GM21423 (cell line): ENCODE measurements at regions not wholly inside any gene's neighbourhood (a gene's known extent, or its start where the extent isn't known, plus 50 kb on each side); places are given as distances from the start of the nearest gene placed in this dataset.

Experiments used
- ATAC-seq: cut with Tn5 transposase; IDR thresholded peaks from one replicate; pipeline ENCODE4 v1.9.1; 2021; ENCODE audit warnings: mild to moderate bottlenecking, moderate library complexity; ENCODE audit not compliant: unreplicated experiment

DNA sequence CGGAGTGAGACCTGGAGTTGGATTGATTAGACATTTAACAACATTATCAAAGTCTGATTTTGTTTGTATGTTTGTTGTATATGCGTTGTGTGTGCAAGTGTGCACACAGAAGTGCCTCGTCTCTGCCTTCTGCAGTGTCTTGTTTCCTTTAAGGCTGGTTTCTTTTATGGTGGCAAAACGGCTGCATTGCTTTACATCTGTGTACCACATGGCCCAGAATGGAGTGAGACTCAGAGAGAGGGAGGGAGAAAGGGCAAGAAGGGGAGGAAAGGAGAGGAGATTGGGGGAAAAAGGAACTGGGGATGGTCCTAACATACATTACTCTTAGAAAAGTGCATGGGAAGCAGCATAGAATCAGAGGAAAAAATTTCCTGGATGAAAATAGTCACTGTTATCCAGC, 99.7 kb upstream of the WLS start:
- ATAC-seq: no peak

DNA sequence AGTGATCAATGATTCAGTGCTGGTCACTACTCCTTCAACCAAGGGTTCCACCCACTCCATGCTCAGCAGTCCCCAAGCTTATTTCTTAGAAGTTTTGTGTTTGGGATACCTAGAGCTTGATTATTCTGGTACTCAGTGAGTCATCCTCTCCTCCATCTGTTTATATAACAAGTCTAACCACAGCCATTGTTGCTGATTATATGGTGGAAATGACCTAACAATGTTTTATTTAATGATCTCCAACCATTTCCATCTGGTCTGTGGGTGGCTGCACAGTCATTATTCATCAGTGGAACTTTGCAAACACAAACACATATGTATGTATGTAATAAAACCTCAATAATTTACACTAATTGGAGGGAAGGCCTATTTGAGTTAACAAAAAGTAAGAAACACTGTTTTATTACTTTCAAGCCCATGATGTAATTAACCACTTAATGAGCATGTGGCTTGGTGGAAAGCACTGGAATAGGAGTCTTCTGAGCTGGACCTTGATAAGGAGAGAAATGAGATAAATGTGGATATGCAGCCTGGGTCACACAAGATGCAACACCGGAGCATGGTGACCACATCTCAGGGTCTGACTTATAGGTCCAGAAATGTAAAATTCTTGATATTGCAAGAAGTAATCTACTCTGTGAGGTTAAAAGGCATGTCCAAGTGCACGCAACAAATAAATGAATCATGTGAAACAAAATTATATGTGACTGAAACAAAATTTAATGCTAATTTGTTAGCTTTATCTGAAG, 99.0 kb upstream of the WLS start:
- no peak for ATAC-seq

DNA sequence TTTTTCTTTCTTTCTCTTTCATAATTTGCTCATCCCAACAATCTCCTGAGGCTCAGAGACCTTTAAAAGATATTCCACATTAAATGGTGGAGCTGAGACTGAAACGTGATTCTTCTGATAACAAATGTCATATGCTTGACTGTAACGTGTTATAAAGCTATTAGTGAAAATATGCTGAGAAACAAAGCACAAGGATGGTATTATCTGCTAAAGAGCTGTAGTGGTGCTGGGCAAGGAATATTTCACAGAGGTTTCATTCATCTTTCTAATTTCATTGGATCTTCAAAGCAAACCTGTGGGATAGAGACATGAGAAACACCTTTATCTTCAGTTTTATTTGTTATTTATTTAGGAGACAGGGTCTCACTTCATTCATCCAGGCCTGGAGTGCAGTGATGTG, 98.1 kb upstream of the WLS start:
- no peak for ATAC-seq

DNA sequence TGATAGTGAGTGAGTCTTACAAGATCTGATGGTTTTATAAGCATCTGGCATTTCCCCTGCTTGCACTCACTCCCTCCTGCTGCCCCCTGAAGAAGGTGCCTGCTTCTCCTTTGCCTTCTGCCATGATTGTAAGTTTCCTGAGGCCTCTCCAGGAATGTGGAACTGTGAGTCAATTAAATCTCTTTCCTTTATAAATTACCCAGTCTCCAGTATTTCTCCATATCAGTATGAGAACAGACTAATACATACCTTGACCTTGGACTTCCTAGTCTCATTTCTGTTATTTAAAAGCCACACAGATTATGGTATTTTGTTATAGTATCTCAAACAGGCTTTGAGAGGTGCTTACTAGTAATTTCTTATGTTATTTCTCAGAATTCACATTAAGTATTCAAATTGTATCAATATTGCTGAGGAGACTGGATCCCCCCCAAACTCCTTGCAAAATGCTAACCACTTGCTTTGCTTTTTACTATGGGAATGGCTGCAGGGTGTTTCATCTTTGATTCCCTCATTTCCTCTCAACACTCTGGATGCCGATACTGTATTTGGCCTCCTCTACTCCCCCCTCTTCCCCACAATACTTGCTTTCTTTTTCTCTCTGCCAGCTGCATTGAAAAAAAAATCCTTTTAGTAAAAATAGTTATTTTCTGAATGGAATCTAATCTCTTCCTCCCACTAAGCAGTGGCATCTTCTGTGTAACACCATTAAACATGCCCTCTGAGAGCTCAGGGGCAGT, 96.9 kb upstream of the WLS start:
- no peak for ATAC-seq

DNA sequence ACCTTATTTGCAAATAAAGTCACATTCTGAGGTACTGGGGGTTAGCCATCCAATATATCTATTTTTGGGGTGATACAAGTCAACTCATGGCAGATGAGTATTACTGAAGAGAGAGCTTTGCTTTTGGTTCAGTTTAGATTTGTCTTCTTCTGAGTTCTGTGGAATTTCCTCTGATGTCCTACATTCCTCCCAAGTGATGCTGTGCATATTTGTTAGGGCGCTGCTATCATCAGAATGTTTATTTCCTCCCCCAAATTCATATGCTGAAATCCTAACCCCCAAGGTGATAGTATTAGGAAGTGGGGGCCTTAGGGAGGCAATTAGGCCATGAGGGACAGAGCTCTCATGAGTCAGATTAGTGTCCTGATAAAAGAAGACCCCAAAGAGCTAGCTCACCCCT, 96.2 kb upstream of the WLS start:
- ATAC-seq: no peak

DNA sequence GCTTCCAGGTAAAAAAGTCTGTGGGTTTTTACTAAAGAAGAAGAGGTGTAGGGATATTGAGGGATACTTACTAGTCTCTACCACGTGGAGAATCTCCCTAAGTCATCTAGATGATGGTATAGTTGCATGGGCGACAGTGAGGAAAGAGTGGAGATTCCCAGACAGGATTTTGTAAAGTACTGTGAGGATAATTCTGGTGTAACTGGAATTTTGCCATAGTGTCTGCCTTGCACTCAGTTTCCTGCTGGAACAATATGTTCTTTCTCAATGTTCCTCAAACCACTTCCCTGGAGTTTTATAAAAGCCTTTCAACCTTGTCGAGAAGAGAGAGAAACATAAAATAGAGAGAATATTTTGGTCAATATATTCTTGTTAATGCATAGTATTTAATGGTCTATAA, 95.1 kb upstream of the WLS start:
- no peak for ATAC-seq

DNA sequence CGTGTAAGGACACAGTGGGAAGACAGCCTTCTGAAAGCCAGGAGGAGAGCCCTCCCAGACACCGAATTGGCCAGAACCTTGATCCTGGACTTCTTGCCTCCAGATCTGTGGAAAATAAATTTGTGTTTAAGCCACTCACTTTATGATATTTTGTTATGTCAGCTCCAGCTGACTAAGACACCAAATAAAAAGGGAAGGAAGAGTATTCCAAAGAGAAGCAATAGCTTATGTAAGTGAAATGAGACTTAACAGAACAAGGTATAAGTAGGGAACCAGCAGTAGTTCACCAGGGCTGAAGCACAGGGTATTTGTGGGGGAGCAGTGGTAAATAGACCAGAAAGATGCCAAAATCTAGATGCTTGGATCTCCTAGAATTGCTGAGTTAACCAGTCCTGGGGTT, 94.2 kb upstream of the WLS start:
- no peak for ATAC-seq

DNA sequence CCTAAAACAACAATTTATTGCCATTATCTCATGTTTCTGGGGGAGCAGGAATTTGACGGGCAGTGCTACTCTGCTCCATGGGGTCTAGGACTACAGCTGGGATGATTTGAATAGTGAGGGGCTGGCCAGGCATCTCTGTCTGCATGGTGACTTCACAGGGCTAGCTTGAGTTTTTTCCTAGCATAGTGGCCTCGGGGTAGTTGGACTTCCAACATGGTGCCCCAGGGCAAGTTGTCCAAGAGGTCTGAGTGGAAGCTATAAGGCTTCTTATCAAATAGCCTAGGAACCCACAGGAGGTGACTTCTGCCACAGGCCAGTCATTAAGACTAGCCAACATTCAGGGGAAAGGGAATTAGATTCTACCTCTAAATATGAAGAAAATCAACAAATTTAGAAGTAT, 92.0 kb upstream of the WLS start:
- ATAC-seq: no peak

DNA sequence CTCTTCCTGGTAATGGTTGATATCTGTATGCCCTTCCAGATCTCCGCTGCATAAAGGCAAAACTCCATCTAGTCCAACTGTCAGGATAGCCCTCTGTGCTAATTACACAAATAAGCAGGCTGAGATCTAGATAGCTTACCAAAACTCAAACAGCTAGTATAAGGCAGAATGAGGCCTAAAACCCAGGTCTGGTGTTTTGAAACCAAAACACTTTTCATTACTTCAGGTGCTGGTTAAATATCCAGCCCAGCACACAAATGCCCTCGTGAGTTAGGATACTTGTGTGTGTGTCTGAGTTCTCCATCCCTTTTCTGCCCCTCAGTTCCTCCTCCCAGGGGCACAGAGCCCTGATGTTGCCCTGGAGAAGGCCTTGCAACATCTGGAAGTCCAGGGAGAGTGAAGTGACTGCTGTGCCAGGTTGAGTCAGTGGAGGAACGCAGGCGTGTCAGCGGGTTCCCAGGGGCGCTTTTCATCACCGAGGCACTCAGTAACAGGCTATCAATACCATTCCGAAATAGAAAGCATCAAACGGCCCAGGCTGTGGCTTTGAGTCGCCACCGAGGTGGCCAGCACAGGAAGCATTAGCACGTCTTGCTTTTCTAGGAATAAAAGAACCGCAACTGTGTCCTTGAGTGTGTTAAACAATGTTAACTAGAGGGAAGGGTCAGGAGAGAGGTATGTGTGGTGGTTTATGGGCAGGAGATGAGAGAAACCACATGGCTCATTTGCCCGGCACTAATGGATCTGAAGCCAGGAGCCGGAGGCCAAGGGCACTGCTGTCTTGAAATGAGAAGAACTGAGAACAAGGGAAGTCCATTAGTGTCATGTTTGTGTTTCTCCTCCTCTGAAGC, 90.7 kb upstream of the WLS start:
- no peak for ATAC-seq

DNA sequence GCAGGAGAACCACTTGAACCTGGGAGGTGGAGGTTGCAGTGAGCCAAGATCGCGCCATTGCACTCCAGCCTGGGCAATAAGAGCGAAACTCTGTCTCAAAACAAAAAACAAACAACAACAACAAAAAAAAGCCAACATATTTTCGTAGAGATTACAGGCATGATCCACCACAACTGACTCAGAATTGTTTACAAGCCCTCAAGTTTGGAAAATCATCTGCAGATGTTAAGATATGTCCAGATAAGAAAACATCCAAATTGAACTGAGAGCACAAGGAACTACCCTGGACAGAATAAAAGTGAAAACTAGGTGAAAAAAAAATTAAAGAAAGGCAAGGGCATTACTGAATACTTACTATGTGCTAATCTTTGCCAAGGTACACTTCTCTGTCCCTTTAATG, 89.8 kb upstream of the WLS start:
- ATAC-seq: no peak

DNA sequence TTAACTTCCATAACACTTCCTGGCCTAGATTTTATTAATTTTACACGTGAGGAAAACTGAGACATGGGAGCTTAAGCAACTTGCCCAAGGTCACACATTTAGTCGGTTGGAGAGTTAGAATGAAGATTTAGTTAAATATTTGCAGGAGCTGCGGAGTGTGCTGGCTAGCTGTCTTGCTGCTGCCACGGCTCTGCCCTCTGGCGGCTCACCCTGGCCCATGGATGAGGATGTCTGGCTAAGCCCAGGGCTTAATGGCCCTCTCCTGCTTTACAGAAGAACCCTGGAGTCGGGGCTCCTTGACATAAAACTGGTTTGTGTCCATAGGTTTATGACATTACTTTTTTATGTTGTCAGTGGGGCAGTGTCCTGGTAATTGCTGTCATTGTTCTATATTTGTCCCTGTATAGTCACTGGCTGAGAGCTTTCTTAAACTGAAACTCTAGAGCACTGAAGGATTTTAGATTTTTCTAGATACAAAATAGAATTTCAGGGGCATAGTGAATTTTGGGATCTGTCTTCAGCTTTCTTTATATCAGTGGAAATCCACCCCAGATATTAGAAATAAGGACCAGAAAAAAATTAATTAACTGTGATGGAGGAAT, 88.9 kb upstream of the WLS start:
- no peak for ATAC-seq

DNA sequence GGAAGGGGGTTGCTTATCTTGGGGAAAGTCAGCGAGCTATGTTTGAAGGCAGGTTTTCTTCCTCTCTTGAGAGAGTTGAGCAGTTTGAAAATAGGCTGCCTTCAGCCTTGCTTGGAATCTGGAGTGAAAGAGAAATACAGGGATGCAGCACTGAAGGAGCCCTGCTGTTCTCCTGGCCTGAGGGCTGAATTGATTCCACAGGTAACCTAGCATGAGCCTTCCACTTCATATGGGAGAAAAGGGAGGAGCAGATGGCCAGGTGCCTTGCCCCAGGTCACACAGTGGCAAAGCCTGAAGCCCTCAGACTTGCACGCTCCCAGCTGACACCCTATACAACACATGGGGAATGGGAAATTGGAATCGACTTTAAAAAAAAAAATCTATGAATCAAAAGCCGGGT, 88.0 kb upstream of the WLS start:
- no peak for ATAC-seq

DNA sequence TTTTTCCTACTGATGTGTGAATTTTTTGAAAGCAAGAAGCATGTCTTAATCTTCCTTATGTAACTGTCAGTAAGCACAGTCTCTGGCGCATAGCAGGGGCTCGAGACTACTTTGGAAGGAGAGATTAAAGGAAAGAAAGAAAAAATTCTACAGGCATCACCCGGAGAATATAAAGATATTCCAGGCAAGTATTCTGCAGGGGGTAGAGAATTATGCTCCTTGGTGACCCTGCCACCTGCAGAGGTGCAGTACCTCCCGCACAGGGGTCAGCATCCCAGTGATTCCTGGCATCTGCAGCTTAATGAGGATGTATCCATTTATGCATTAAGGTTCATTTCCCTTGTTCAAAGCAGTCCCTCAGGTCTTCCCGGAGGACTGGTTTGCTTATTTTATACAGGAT, 87.6 kb upstream of the WLS start:
- no peak for ATAC-seq

DNA sequence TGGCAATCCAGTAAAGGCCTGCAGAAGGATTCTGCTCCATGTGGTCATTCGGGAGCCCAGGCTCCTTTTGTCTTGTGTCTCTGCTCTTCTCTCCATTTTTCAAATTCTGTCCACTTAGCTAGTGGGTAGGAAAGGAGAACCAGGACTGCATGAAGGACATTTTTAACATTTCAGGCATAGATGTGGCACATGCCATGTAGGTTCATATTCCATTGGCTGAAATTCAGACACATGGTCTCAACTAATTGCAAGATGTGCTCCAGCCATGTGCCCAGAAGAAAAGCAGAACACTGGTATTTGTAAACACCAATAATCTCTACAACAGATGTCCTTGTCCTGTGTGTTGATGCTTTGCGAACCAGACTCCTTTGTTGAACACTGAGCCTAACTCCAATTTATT, 85.2 kb upstream of the WLS start:
- no peak for ATAC-seq

DNA sequence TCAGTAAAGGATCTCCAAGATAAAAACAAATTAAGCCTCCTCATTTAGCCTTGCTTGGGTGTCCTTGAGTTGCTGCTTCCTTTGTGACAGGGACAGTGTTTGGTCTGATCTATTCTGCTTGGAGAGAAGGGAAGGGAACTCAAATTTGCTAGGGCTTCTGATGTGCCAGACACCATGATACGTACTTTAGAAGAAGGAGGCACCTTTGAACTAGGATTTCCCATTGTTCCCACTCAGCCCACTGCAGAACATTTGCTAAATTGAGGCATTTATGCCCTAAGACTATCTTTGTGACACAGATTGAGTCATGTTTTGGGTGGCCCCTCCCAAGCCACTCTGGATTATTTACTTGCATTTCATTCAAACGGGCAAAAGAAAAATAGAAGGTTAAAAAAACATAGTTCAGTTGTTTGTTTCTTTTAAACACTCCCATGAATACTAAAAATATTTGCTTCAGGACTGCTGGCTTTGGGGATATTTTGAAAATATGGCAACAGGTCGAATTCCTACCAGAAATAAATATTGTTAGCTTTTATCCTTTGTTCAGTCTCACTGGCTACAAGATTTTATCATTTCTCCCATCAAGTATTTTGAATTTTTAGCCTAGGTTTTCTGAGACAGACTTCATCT, 81.9 kb upstream of the WLS start:
- ATAC-seq: no peak

DNA sequence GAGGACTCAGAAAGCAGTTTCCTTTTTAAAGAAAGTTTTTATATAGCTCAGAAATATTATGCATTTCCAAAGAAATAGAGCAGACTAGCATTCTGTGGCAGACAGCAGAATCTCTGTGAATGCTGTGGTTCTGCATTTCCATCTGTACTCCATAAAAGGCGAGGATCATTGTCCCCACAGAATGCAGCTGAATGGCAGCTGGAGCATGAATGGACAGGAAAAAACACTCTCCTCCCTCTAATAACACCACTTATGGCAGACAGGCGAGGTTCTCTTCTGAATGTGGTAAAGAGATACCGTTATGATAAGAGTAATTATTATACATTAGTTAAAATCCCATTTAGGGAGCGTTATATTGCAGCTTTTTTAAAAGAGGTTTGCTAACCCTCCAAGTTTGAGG, 81.4 kb upstream of the WLS start:
- no peak for ATAC-seq

DNA sequence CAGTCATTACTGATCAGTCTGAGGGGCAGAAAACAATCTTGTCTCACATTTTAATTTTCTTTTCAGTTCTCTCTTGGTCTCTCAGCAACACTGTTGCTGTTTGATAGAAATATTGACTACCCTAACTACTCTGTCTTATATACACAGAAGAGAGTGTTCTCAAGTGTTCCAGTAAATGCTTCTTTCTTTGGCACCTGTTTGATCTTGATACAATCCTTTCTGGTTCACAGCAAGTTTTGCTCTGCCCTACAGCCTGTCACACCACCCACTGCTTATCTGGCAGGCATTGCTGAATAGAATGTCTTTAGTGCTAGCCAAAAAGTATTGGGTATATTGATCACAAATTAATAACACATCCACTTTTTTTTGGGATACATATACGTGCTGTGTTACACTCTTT, 75.7 kb upstream of the WLS start:
- ATAC-seq: no peak

DNA sequence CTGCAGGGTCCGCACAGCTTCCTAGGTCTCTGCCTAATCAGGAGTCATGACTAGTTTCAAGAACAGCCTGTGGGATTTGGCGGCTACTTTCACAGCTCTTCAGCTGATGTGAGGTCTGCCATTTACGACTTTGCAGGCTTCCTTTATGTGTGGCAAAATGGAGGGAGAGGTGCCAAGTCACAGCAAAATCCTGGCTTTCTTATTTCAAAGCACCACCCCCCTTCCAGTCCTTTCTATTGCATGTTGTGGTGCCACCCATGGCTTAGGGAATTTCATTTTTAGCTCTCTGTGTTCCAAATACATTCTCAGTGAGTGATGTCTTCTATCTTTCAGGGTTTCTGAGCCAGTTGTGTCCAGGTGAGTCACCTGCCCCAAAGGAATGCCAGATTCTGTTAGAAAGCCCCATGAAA, 75.1 kb upstream of the WLS start:
- ATAC-seq: no peak

DNA sequence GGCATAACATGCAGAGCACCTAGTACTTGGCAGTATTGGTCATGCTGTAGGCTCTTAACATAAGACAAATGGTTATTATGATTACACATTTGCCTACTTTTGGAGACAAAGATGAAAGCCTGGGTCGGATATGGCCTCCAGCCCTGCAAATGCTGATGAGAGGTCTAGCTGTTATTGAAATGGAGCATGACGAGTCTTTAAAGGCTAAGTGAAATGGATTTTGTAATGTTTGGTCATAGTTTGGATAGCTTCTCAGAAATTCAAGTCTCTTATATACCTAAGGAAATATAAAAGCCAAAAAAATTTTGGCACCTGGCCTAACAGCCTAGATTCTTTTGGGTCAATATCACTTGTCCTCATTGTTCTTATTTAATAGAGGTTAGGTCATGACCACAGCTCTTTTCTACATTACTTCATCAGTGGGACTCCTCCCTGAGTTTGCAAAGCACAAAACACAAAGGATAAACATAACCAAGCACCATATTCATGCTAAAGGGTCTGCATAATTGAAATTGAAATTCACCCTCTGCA, 69.2 kb upstream of the WLS start:
- no peak for ATAC-seq

DNA sequence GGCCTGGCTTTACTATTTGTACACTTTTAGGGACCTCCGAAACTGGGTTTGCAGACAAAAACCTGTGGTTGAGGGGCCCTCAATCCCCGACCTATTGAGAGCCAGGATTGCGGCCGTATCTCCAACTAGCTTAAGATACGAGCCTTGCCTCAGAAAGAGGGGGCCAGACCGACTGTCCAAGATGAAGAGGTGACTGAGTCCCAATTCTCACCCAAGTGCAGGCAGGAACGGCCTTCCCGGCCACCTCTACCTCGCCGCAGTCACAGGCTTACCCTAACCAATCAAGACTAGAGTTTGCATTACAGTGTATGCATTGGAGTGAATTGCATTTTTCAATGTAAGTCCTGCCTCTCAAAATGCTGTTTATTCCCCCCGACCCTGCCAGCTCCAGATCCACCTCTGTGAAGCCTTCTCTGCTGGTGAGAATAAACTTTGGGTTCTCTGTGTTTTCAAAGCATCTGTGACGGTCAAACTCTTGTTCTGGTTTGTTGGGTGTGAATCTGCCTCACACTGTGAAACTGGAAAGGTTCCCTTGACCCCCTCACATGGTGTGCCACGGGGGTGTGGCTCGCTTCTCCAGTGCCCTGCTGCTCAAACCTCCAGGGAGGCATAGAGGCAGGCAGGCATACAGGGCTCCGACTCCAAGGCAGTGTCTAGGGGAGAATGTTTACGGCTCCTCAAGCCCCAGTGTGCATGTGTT, 62.2 kb upstream of the WLS start:
- no peak for ATAC-seq
